Stomach (tissue), 8 donors: ENCODE measurements at regions not wholly inside any gene's neighbourhood (a gene's known extent, or its start where the extent isn't known, plus 50 kb on each side); places are given as distances from the start of the nearest gene placed in this dataset.

Experiments
- DNase-seq, 2 donors: peaks; one replicate each; pipeline versions ENCODE4 v3.0.0 to v3.0.0-alpha.2; 2013 to 2019
- H3K27ac ChIP-seq, 5 donors: fragments of 200-600 bp in 4 of 5; sonication (generic) in 4 of 5; one replicate each; pipeline ENCODE4 v1.5.1; 2013 to 2019; ENCODE audit warnings: mild to moderate bottlenecking in 1 of 5, moderate library complexity in 1 of 5
- H3K27me3 ChIP-seq, 3 donors: fragments of 200-600 bp; sonication (generic); one replicate each; pipeline ENCODE4 v1.5.1; 2017 to 2019; ENCODE audit warnings: mixed run types in 1 of 3
- H3K36me3 ChIP-seq, 4 donors: fragments of 200-600 bp; sonication (generic); 1 replicate in 3 of 4; 2 replicates in 1 of 4; pipeline ENCODE4 v1.5.1; 2016 to 2019
- H3K4me1 ChIP-seq, 4 donors: fragments of 200-600 bp; sonication (generic); one replicate each; pipeline ENCODE4 v1.5.1; 2016 to 2019
- H3K4me3 ChIP-seq, 4 donors: fragments of 200-600 bp; sonication (generic) in 3 of 4; one replicate each; pipeline ENCODE4 v1.5.1; 2016 to 2019; ENCODE audit warnings: mild to moderate bottlenecking in 1 of 4
- H3K9me3 ChIP-seq, 4 donors: fragments of 200-600 bp; sonication (generic); one replicate each; pipeline ENCODE4 v1.5.1; 2016 to 2019
- EP300 ChIP-seq: sonication (generic); formaldehyde crosslinking; IDR thresholded peaks from one replicate; pipeline ENCODE4 v1.6.1; 2017; ENCODE audit warnings: antibody characterized with exemption
- POLR2A ChIP-seq, 4 donors: fragments of 450-650 bp; IDR thresholded peaks; one replicate each; pipeline ENCODE4 v1.6.1; 2016; ENCODE audit warnings: antibody characterized with exemption in 4 of 4, control low read depth in 2 of 4, mild to moderate bottlenecking in 1 of 4, moderate library complexity in 1 of 4
- POLR2AphosphoS5 ChIP-seq, 3 donors: sonication (generic); formaldehyde crosslinking; IDR thresholded peaks; one replicate each; pipeline ENCODE4 v1.6.1; 2016; ENCODE audit warnings: antibody characterized with exemption in 3 of 3
- WGBS, 5 donors: extraction: QIAGEN DNeasy Blood & Tissue Kit in 3 of 5; methylation state at CpG; one replicate each; pipeline versions ENCODE4 v1.1.5 to v1.1.7; 2013 to 2018; 5-methylcytosine and 5-hydroxymethylcytosine counted together
- intact Hi-C: fragments of 100-400 bp; cut with DNase I; formaldehyde crosslinking; loops from one replicate; pipeline ENCODE4 v1.15.1; 2023; ENCODE audit warnings: low total_unique reads
- TF ChIP-seq, protein P1 (sequence below), 7 experiments: fragments of 450-650 bp in 4 of 7; fragments of 200-600 bp in 3 of 7; sonication (generic) in 3 of 7; IDR thresholded peaks; one replicate each; pipeline ENCODE4 v1.5.1; 2016 to 2019; ENCODE audit warnings: antibody characterized with exemption in 7 of 7, control low read depth in 2 of 7, mild to moderate bottlenecking in 1 of 7
- donor health status: healthy with polysubstance abuse.
- donor health status: Bipolar disorder and iron deficiency.
- donor health status: healthy.

DNA sequence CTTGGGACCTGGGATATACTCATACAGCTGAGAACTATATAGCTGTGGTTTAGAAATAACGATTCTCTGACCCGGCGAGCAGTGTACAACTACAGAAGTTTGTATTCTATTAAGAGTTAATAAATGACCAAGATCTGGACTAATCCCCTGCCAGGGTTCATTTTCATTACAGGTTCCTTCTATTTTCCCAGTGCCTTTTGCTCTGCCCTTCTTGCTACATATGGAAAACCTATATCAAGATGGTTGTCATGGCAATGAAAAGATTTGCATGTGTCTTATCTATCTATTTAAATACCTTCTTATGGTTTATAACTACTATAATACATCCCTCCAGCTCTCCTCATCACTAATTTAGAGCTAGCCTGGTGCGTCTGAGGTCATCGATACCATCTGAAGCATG is 965.2 kb downstream of the BCL11A start:
- 65 to 80% (median 73%) methylated on average over 5 of the region's 5 CpGs for WGBS, 5 donors
- intact Hi-C loops: no loop called here

DNA sequence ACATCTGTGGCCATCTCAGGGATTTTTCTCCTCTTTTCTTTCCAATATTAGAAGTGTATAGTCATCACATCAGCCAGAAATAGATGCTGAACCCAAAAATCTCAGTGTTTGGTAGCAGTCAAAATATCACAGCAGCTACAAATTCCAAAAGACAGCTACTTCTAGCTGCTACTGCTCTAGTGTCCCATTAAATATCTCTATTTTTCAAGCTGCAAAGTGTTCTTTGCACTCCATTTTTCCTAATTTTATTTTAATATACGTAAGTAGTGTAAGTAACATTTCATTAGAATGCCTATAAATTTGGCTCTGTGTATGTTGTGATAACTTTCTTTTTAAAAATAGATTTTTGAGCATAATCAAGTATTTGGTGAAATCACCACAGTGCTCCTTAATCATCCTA is 967.3 kb downstream of the BCL11A start:
- no peak for TF ChIP-seq POLR2AphosphoS5 (IDR thresholded peaks at IDR 0.05)
- no peak for TF ChIP-seq POLR2A (IDR thresholded peaks at IDR 0.05)
- TF ChIP-seq EP300: no peak
- TF ChIP-seq, protein P1, sequence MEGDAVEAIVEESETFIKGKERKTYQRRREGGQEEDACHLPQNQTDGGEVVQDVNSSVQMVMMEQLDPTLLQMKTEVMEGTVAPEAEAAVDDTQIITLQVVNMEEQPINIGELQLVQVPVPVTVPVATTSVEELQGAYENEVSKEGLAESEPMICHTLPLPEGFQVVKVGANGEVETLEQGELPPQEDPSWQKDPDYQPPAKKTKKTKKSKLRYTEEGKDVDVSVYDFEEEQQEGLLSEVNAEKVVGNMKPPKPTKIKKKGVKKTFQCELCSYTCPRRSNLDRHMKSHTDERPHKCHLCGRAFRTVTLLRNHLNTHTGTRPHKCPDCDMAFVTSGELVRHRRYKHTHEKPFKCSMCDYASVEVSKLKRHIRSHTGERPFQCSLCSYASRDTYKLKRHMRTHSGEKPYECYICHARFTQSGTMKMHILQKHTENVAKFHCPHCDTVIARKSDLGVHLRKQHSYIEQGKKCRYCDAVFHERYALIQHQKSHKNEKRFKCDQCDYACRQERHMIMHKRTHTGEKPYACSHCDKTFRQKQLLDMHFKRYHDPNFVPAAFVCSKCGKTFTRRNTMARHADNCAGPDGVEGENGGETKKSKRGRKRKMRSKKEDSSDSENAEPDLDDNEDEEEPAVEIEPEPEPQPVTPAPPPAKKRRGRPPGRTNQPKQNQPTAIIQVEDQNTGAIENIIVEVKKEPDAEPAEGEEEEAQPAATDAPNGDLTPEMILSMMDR (IDR thresholded peaks at IDR 0.05): no peak
- DNase-seq: no peak
- 87 to 96% (median 93%) methylated on average over 1 of the region's 1 CpG for WGBS, 5 donors

More for the DNA sequence above, 965.2 kb downstream of the BCL11A start:
- TF ChIP-seq POLR2AphosphoS5 (IDR thresholded peaks at IDR 0.05) (no peak), EP300 (no peak), POLR2A (IDR thresholded peaks at IDR 0.05) (no peak)
- TF ChIP-seq, protein P1 (IDR thresholded peaks at IDR 0.05): no peak
- Histone ChIP-seq H3K4me1 (no peaks in the 10 kb centered on the region), H3K36me3 (no peaks in the 10 kb centered on the region), H3K4me3 (no peak overlapping the region), H3K9me3 (no peaks in the 10 kb centered on the region), H3K27ac (no peak overlapping the region), H3K27me3 (no peaks in the 10 kb centered on the region)
- no peak for DNase-seq

DNA sequence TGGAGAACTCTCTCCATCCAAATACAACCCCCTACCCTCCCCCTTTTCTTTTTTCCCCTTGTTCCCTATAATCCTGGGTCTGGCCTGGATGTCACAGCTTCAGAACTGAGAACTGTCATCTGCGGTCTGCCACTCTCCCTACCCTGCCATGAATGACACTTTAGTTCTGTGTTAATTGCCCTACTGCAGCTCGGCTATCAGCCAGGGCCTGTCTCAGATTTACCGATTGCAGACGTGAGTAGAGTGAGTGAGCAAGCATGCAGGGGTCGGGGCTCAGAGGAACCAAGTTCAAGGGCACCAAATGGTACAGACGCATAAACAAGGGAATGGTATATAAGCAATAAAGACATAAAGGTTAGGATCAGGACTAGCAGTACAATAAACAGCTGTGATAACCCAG is 967.8 kb downstream of the BCL11A start:
- TF ChIP-seq, protein P1 (IDR thresholded peaks at IDR 0.05): no peak
- no peak for TF ChIP-seq POLR2AphosphoS5 (IDR thresholded peaks at IDR 0.05)
- Histone ChIP-seq H3K4me3 (no peak overlapping the region), H3K27me3 (no peaks in the 10 kb centered on the region), H3K9me3 (no peaks in the 10 kb centered on the region), H3K36me3 (no peaks in the 10 kb centered on the region), H3K27ac (no peak overlapping the region), H3K4me1 (no peaks in the 10 kb centered on the region)
- 37 to 46% (median 44%) methylated on average over 6 of the region's 6 CpGs for WGBS, 5 donors
- peak in 1 of 2 donors; percentile 12 for DNase-seq
- intact Hi-C loops: no loop called here

More for the DNA sequence above, 967.3 kb downstream of the BCL11A start:
- Histone ChIP-seq H3K36me3 (no peaks in the 10 kb centered on the region), H3K9me3 (no peaks in the 10 kb centered on the region), H3K27ac (no peak overlapping the region), H3K4me3 (no peak overlapping the region), H3K27me3 (no peaks in the 10 kb centered on the region), H3K4me1 (no peaks in the 10 kb centered on the region)
- intact Hi-C loops: no loop called here

DNA sequence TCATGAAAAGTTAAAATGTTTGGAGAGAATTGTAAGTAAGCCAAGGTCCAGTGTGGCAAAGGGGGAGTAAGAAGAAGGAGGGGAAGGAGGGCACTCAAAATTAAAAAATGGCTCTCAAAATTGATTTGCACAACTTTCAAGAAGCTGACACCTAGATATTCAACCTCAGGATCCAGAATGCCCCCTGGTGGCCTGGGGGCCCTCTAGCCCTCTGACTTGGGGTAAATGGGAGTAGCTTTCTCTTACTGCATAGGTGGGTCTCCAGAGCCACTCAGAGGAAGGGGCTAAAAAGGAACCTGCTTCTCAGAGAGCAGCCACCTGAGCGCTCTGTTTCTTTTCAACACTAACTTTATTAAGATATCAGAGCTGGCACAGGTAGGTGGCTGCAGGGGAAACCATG is 968.5 kb downstream of the BCL11A start:
- H3K9me3 ChIP-seq: no peaks in the 10 kb centered on the region
- H3K27me3 ChIP-seq: no peaks in the 10 kb centered on the region
- H3K27ac ChIP-seq: no peak overlapping the region
- H3K36me3 ChIP-seq: no peaks in the 10 kb centered on the region
- WGBS, 5 donors: 80 to 95% (median 89%) methylated on average over 1 of the region's 1 CpG
- no peak overlapping the region for H3K4me3 ChIP-seq
- DNase-seq: no peak
- intact Hi-C loops: no loop called here
- no peaks in the 10 kb centered on the region for H3K4me1 ChIP-seq
- TF ChIP-seq POLR2A (IDR thresholded peaks at IDR 0.05) (no peak), POLR2AphosphoS5 (IDR thresholded peaks at IDR 0.05) (no peak), EP300 (no peak)
- TF ChIP-seq, protein P1 (IDR thresholded peaks at IDR 0.05): no peak
